GM21786 (cell line): ENCODE measurements at regions not wholly inside any gene's neighbourhood (a gene's known extent, or its start where the extent isn't known, plus 50 kb on each side); places are given as distances from the start of the nearest gene placed in this dataset.

Experiments used
- ATAC-seq: cut with Tn5 transposase; IDR thresholded peaks from one replicate; pipeline ENCODE4 v1.9.1; 2021; ENCODE audit not compliant: unreplicated experiment

DNA sequence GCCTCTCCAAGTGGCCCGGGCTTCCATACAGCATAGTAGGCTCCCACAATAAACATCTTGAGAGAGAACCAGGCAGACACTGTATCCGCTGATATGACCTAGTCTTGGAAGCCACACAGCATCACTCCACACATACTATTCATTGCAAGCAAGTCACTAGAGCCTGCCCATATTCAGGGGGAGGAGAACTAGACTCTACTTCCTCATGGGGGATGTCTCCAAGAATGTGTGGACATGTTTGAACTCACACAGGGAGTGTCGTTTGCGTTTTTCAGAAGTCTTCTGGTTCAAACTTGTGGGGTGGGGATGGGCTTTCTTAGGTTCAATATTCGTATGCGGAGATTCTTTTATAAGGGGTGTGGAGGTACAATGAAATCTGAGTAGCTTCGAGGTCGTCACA, 232.6 kb upstream of the HABP2 start:
- ATAC-seq: no peak

DNA sequence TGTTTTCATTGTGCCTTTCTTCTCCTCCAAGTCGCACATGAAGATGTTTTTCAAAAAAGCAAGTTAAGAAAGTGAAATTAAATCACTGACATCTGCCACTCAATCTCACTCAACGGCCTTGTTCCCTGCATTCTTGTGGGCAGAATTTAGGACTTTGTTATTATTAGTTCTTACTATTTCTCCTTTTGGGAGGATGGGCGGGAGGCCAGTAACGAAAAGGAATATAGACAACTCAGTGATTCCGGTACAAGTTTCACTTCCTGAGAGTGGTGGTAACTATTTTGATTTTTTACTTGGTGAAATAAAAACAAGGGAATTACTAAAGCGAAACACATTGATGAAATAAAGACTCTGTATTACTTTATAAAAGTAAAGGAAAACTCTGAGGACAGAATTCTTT, 231.9 kb upstream of the HABP2 start:
- no peak for ATAC-seq

DNA sequence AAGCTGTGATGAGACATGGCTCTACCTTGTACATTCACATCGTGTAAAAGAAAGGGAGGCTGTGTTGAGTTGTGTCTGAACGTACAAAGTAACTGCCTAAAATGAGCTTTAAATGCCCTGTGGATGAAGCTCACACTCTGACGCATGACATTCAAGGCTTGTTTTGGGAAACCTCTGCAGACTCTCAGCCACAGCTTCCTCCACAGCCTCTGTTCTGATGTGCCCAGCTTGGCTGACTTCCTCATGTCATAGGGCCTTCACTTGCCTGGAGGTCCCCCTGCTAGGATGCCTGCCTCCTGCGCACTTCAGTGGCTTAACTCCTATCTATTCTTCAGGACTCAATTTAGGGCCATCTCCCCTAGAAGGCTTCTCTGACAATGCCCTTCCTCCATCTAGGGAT, 230.0 kb upstream of the HABP2 start:
- no peak for ATAC-seq

DNA sequence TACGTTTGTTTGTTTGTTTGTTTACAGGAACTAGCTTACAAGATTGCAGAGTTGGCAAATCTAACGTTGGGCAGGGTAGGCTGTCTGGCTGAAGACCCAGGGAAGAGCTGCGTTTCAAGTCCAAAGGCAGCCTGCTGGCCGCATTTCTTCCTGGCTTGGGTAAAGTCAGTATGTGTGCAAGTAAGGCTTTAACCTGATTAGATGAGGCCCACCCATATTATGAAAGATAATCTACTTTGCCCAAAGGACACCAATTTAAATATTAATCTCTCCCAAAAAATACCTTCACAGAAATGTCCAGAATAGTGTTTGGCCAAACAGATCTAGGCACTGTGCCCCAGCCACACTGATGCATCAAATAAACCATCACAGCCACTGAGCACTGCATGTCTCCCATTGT, 228.9 kb upstream of the HABP2 start:
- ATAC-seq: no peak

DNA sequence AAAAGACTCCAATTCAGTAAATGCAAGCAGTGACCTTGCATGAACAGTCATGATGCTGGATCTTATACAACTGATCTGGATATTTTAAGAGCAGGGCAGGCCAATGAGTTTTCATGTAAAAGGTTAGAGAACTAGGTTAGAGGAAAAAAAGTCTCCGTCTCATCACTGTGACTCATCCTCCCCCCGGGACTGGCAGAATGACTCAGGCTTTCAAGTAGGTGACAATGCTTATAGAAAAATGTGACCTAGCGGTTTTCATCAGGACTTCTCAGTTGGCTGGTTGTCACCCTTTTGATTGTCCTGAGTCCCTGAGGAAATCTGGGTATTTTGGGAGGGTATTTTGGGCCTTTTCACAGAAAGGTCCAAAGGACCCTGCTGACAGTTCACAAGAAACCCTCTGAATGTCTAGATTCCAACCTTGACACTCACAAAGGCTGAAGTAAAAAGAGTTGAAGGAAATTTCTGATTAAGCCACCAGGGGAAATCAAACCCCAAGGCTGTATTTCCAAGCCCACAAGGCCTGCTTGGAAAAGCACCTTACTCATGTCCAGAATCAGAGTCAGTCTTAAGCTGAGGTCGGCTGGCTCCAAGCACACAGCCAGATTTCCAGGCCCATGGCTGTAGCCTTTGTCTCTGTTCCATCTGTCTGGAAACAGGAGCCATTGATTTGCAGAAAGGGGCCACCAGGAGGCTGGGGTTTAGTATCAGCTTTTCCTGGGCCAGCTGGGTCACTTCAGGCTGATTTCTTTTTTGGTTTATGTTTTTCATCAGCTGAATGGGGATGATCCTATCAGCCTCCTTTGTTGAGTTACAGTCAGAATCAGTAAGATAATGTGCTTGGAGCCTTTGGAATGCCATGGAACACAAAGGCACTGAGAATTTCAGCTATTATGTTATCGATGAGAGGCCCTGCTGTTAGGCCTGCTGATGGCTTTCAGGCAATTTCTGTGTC, 226.4 kb upstream of the HABP2 start:
- ATAC-seq: peak; percentile 92

DNA sequence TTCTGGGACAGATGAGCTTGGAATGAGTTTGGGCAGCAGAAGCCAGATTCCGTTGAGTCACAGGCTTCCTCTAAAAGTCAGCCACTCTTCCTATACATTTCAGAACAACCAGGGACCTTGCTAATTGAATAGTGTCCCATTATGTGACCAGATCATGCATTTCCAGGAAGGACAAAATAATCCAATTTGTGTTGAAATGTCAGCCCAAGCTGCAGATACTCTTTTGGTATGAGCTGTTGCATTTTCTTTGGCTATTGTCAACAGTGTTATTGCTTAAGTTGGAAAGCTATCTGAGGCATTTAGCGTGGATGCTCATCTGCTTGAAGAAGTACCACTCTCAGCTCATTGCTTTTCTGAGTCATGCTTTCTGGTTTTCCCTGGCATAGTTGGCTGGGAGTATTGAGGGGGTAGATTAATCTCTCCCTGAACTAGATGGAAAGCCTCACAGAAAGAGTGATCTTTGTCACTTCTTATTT, 223.7 kb upstream of the HABP2 start:
- ATAC-seq: no peak

DNA sequence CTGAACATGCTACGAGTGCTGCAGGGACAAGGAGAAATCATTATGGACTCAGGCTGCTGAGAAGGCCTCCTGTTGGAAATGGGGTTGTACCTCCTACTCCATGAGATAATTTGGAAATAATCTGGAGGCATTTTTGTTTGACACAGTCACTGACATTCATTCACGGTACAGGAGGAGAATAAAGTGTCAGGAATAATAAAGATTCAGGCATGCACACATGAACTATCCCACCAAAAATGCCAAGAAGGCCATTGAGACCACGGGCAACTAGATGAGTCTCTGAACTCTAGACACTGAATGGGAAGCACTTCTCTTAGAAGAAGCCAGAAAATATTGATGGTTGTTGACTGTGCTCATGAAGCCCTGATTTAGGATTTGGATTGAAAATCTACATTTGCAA, 220.9 kb upstream of the HABP2 start:
- ATAC-seq: no peak

DNA sequence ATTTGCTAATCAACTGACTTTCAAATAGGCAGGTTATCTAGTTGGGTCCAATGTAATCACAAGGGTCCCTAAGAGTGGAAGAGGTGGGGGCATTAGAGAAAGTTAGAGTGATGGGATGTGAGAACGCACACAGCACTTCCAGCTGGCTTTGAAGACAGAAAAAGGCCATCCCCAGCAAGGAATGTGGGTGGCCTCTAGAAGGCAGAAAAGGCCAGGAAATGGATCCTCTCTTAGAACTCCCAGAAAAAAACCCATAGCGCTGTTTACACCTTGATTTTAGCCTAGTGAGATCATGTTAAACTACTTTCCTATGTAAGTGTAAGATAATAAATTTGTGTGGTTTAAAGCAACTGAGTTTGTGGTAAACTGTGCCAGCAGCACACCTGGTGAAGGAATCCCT, 219.5 kb upstream of the HABP2 start:
- no peak for ATAC-seq

DNA sequence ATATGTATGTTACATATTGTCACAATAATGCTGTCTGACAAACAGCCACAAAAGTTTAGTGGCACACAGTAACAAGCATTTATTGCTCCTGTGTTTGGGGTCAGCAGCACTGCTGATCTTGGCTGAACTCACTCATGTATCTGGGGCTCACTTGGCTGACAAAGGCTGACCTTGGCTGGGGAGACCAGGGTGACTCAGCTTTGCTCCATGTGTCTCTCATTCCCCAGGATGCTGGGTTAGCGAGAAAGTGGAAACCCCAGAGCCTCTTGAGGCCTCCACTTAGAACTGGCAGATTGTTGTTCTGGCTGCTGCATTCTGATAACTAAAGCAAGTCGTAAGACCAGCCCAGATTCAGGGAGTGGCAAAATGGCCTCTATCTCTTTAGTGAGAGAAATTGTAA, 217.3 kb upstream of the HABP2 start:
- ATAC-seq: no peak

DNA sequence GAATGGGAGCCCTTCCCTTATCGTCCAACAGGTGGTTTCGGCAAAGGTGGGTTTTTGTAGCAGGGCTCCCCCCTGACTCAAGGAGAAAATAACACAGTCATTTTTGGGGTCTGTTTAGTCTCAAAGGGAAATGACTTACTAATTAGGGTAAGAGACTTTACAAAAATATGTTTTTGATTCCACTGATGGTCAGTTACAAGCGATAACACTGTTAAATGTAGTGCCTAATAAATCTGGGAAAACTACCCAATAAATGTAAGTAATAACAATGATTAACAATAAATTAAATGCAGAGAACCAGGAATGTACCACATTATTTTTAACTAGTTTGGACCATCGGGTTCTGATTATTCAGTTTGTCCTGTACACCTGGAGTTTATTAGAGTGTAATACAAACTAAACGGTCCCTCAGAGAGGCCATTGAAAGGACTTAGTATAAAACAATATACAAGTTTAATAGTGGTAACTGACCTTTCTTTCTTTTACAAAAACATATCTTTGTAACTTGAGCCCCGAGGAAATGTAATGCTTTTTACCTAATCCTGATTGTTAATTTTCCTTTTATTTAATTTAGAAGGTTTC, 216.2 kb upstream of the HABP2 start:
- no peak for ATAC-seq

DNA sequence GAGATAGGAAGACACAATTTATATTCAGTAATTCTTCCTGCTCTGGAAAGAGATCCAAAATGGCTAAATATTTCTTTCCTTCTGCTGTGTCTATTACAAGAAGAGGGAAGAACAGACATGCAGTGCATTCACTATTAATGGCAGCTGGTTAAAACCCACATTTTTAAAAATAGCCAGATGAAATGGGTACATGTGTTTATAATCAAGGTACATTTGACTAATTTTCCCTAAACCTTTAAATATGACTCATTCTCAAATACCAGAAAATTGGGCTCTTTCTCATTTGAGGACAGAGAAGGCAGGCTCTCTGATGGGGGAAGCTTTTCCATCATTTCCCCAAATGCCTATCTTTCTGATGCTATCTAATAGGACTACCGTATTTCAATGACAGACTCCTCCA, 215.7 kb upstream of the HABP2 start:
- ATAC-seq: no peak

DNA sequence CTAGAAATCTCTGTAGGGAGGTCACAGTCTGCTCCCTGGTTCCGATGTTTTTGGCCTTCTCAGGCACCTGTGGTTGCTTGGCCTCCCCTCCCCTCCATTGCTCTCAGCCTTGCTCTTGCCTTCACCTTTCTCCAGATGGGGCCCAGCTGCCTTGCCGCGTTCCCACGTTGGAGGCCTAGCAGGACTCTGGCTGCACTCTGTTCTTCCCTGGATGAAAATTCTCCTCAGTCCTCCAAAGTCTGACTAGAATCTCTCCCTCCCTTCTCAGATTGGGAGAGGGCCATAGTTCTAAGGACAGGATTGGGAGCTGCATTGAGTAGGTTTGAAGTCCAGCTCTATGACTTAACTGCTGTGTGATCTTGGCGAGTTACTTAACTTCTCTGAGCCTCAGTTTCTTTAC, 213.7 kb upstream of the HABP2 start:
- ATAC-seq: no peak

DNA sequence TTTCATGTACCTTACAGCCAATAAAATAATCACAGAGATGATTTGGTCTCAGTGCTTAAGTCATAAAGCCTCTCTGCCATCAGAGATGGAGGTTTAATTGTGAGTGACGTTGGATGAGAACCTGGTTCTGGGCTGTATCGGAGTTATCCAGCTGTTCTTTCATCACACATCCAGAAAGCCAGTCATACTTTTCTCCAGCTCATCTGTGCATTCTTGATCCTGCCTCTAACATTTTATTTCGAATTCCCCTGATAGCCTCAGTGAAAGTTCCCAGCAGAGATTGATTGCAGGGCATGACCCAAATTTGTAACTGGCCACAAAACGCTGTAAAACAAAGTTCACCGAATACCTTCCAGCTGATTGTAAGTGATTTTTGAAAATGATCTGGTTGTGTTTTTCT, 212.6 kb upstream of the HABP2 start:
- ATAC-seq: no peak

DNA sequence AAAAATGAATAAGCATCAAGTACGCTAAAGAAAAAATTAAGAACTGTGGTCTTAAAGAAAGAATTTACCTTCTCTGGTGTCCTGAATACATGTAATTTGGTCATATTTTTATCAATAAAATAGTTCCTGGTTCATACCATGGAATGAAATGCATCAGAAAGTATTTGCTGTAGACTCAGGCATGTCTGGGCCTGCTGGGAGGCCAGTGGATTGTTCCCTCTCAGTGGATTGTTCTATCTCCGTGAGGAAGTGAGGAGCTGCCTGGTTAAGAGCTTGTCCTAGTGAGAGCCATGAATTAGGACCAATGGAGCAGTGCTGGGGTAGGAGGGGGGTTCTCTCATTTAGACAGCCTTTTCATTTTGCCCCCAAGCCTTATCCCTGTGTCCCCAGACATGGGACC, 211.7 kb upstream of the HABP2 start:
- no peak for ATAC-seq

DNA sequence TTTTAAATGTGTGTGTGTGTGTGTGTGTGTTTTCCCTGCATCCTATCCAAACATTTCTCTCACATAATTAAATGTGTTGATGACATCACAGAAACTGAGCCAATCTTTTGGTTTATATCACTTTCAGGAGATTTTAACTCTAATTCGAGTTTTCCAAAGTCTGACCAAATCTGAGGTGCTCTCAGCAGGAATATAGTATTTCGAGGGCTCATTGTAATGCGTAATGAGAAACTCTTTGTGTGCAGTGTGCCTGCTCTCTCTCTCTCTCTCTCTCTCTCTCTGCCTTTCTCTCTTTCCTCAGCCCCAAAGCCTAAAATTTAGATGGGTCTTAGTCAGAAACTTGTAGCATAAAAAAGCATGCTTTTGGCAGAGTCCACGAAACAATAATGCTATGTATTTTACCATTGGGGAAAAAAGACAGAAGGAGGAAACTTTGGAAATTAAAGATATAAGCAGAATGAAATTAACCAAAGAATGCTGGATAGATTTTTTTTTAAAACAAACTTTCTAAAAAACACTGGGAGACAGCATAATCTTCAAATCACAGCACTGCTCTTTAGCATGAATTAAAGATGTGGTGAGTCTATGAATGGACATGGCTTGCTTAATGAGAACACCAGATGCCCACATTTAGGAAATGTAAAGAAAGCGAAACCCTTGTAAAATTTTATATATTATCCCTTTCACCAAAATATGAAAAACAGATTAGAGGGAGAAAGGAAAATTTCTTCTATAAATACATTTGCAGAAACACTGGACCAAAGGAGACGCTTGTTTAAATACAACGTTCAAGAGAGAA, 206.8 kb upstream of the HABP2 start:
- ATAC-seq: no peak

DNA sequence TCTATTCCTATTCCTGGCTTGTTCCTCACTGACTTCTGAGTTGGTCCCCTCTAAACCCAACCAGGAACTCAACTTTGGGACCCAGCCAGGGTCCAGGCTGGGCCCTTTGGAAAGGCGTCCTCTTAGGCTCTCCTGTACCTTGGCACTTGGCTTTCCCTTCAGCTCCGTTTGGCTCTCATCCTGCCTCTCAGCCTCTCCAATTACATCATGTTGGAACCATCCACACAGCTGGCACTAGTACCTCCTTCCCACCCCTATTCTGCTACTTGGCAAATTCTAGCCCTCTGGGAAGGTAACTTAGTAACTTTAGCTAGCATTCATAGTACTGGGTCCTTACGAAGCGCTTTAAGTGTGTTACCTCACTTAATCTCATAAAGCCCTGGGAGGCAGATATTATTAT, 205.3 kb upstream of the HABP2 start:
- no peak for ATAC-seq

DNA sequence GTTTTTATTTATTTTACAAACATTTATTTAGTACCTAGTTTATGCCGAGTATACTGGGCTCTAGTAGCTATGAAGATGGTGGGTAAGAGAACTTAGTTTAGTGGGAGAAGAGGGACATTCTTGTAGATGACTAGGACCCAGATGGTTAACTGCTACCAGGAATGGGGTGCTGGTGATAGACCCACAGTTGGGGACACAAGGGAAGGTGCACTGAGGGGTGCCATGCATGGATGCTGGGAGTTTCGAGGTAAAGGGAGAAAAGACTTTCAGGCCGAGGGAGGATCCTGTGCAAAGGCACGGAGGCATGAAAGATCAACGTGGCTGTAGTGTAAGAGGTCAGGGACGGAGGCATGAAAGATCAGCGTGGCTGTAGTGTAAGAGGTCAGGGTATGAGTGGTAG, 204.2 kb upstream of the HABP2 start:
- no peak for ATAC-seq

DNA sequence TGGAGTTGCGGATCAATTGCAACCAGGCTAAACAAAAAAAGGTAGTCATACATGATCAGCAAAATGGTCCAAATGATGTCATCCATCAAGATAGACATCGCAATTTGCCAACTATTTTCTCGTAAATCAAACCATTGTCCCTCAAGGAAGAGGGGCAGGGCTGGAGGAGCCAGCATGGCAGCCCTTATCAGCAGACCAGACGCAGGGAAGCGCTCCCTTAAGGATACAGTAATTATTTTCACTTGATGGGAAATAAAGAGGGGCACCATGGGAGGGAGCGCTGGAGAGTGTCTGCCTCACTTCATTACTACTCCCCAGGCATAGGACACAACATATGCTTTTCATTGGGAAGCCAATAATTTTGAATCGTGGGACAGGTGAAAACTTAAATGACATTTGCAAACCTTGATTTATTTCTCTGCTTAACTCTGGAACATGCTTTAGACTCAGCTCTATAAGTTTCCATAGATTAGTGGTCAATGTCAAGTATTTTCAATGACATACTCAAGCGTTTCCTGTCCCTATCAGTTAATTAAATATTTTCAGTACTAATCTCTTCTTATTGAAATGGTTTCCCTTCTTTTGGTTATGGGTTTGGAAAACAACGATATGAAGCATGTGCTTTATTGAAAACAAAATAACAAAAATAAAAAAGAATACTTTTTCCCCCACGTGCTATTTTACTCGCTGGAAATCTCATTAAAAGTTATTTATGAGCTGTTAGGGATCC, 202.4 kb upstream of the HABP2 start:
- ATAC-seq: no peak

DNA sequence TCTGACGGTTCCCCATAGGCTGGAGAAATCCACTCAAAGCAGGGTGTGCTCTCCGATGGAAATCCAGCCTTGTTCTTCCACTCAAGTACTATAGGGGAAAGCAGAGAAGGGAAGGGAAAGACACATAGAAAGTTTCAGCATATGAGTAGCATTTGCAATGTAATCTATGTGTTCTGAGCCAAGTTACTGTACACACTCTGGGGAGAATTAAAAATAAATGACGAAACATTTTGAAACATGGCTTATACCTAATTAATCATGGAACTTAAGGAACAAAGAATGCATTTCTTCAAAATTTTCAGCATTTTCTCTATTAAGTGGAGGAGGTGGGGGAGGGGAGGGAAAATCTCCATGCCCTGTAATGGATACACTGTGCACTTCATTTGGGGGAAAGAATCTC, 198.1 kb upstream of the HABP2 start:
- ATAC-seq: no peak

DNA sequence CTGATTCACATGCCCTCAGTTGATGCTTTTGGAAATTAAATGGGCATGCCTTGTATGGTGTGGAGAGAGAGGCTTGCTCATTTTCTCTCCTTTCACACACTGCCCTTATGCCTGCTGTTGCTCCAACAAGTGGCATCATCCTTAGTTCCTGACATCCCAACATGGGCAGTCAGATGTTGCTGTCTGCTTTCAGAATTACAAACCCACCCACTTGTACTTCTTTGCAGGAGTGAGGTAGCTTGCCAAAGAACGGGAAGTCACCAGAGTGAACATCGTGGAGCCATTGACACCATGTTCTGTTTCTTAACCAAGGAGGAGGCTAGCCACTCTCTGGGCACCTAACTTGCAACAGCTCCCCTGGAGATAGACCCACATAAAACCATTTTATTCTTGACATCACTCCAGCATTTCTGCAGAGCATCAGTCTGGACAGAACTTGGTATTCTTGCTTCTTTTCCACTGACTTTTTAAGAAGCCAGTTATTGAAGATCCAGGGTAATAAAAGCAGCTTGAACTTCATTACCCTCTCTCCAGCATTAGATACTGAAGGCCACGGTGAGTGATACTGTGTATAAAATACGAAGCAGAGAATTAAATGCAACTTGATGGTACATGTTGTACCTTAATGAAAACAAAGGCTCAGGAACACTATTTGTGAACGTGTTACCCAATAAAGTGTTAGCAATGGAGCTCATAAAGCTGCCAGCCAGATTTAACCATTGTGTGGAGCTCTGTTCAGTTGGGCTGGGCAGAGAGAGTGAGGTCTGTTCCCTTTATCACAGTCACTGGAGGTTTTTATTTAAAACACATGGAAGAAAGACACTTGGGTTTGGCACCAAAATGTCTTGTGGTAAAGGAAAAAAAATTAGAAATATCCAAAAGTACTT, 195.8 kb upstream of the HABP2 start:
- no peak for ATAC-seq
